ENCODE measurements at regions not wholly inside any gene's neighbourhood (a gene's known extent, or its start where the extent isn't known, plus 50 kb on each side); places are given as distances from the start of the nearest gene placed in this dataset.

DNA sequence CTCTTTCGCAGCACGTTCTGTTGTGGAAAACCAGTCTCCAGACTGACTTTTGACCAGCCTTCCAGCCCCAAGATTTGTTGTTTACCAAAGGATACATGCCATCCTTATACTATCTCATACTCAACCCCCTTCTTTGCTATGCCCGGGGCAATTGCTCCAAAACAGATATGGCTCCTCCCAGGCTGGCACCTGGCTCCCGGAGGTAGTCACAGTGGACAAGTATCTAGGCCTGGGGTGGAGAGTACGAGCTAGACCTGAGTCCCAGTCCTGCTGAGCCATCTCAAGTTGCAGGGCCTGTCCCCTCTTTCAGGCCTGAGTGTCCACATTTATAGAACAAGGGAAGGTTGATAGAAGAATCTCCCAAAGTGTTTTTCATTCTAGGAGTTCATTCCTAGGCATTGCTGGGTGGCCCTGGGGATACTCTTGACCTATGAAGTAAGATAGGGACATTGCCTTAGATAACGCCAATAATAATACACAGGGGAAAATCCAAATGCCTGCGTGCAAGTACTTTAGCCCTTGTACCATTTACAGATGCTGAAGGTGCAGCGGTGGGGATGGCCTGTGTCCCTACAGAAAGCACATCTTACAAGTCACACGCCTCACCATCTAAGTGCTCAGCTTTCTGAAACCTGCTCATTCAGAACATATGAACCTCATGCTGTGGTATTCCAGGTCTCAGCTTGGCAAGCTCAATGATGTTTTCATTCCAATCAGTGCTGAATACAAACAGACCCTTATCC is 136.7 kb upstream of the MAMLD1 start:
- Histone ChIP-seq H3K36me3 (ENCODE audit: control insufficient read depth, insufficient read depth, low read length) (no peaks in the 10 kb centered on the region), H2AK5ac (ENCODE audit: low read length) (no peak overlapping the region), H3K79me1 (ENCODE audit: low read length) (no peaks in the 10 kb centered on the region), H2BK5ac (ENCODE audit: low read length) (no peak overlapping the region), H3K27ac (ENCODE audit: low read depth, low read length) (no peak overlapping the region), H3K79me2 (ENCODE audit: control insufficient read depth, insufficient read depth, low read length) (no peaks in the 10 kb centered on the region), H3K9ac (ENCODE audit: low read length) (no peak overlapping the region), H3K4me1 (ENCODE audit: control insufficient read depth, low read depth, low read length) (no peaks in the 10 kb centered on the region), H3K27me3 (ENCODE audit: insufficient read depth, low read length, poor library complexity) (no peaks in the 10 kb centered on the region), H4K8ac (ENCODE audit: low read depth, low read length) (no peak overlapping the region), H3K18ac (ENCODE audit: low read length) (no peak overlapping the region), H3K56ac (ENCODE audit: low read length) (no peak overlapping the region), H4K5ac (ENCODE audit: low read length) (no peak overlapping the region), H2BK120ac (ENCODE audit: low read depth, low read length) (no peak overlapping the region), H2BK15ac (replicated peaks; ENCODE audit: low read depth) (no peak overlapping the region), H3K4me3 (ENCODE audit: low read length) (no peak overlapping the region), H3K4ac (ENCODE audit: low read depth, low read length) (no peak overlapping the region), H3K23ac (ENCODE audit: low read length) (no peak overlapping the region), H3K4me2 (ENCODE audit: low read length) (no peak overlapping the region)
- WGBS (ENCODE audit: extremely low coverage, insufficient coverage, low lambda C conversion rate) = no CpG with 5 or more reads among the region's 9 CpGs
- DNase-seq = no peak

DNA sequence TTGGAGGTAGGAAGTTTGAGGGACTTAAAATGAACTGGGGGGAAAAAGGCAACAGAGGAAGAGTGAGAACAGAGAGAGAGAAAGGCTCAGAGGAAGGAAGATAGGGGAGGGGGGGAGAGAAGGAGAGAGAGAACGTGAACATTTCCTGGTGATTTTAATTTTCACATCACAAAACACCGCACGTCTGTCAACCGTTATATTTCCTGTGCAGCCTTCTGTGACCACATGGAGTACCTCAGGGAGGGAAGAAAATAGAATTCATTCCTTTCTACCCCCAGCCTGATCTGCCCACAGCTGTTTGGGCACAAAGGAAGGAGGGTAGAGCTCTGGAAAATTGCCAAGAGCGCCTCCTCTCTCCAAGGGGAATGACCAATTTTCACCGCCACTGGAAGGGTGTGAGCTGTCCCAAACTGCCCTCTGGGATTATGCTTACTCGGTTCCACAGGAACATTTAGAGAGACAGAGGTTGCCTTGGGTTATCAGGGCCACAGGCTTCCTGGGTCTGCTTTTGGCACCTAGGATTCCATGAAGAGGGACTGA is 135.7 kb upstream of the MAMLD1 start:
- H2BK120ac ChIP-seq (ENCODE audit: low read depth, low read length) = no peak overlapping the region
- H4K8ac ChIP-seq (ENCODE audit: low read depth, low read length) = no peak overlapping the region
- no peak overlapping the region for H3K4me2 ChIP-seq (ENCODE audit: low read length)

DNA sequence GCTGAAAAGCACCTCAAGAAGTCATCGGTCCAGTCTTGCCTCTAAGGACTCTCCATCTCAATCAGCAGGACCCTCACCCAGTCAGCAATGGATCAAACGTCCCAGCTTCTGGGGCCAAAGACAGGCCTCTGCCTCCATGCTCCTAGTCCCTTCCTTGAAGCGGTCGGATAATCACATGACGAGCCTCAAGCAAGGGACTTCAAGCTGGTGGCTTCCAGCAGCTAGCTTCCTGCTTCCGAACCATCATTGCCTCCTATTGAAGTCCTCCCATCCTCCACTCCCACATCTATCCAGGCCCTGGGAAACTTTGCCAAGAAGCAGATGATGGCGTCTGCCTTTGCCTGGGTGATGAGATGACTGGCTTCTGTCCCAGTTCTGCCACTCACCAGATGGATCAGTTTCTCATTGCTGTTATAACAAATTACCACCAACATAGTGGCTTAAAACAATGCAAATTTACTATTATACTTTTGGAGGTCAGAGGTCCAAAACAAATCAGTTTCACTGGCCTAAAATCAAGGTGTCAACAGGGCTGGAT is 135.2 kb upstream of the MAMLD1 start:
- Histone ChIP-seq H4K5ac (ENCODE audit: low read length) (no peak overlapping the region), H2BK120ac (ENCODE audit: low read depth, low read length) (no peak overlapping the region), H3K23ac (ENCODE audit: low read length) (no peak overlapping the region), H2BK5ac (ENCODE audit: low read length) (no peak overlapping the region), H3K27ac (ENCODE audit: low read depth, low read length) (no peak overlapping the region), H3K56ac (ENCODE audit: low read length) (no peak overlapping the region), H3K4me1 (ENCODE audit: control insufficient read depth, low read depth, low read length) (no peaks in the 10 kb centered on the region), H2BK15ac (replicated peaks; ENCODE audit: low read depth) (no peak overlapping the region), H3K27me3 (ENCODE audit: insufficient read depth, low read length, poor library complexity) (no peaks in the 10 kb centered on the region), H3K79me1 (ENCODE audit: low read length) (no peaks in the 10 kb centered on the region), H3K79me2 (ENCODE audit: control insufficient read depth, insufficient read depth, low read length) (no peaks in the 10 kb centered on the region), H3K18ac (ENCODE audit: low read length) (no peak overlapping the region), H4K8ac (ENCODE audit: low read depth, low read length) (no peak overlapping the region), H3K36me3 (ENCODE audit: control insufficient read depth, insufficient read depth, low read length) (no peaks in the 10 kb centered on the region), H3K4me2 (ENCODE audit: low read length) (no peak overlapping the region), H3K4ac (ENCODE audit: low read depth, low read length) (no peak overlapping the region), H3K9ac (ENCODE audit: low read length) (no peak overlapping the region), H3K4me3 (ENCODE audit: low read length) (no peak overlapping the region), H2AK5ac (ENCODE audit: low read length) (no peak overlapping the region)
- DNase-seq = no peak
- no CpG with 5 or more reads among the region's 7 CpGs for WGBS (ENCODE audit: extremely low coverage, insufficient coverage, low lambda C conversion rate)

More for the DNA sequence above, 135.7 kb upstream of the MAMLD1 start:
- Histone ChIP-seq H3K27me3 (ENCODE audit: insufficient read depth, low read length, poor library complexity) (no peaks in the 10 kb centered on the region), H3K4me3 (ENCODE audit: low read length) (no peak overlapping the region), H2BK15ac (replicated peaks; ENCODE audit: low read depth) (no peak overlapping the region), H2BK5ac (ENCODE audit: low read length) (no peak overlapping the region), H3K27ac (ENCODE audit: low read depth, low read length) (no peak overlapping the region), H4K5ac (ENCODE audit: low read length) (no peak overlapping the region), H3K79me1 (ENCODE audit: low read length) (no peaks in the 10 kb centered on the region), H3K56ac (ENCODE audit: low read length) (no peak overlapping the region), H3K18ac (ENCODE audit: low read length) (no peak overlapping the region), H3K4ac (ENCODE audit: low read depth, low read length) (no peak overlapping the region), H3K36me3 (ENCODE audit: control insufficient read depth, insufficient read depth, low read length) (no peaks in the 10 kb centered on the region), H3K79me2 (ENCODE audit: control insufficient read depth, insufficient read depth, low read length) (no peaks in the 10 kb centered on the region), H3K4me1 (ENCODE audit: control insufficient read depth, low read depth, low read length) (no peaks in the 10 kb centered on the region), H3K9ac (ENCODE audit: low read length) (no peak overlapping the region), H2AK5ac (ENCODE audit: low read length) (no peak overlapping the region), H3K23ac (ENCODE audit: low read length) (no peak overlapping the region)
- DNase-seq = no peak
- WGBS (ENCODE audit: extremely low coverage, insufficient coverage, low lambda C conversion rate) = no CpG with 5 or more reads among the region's 7 CpGs

DNA sequence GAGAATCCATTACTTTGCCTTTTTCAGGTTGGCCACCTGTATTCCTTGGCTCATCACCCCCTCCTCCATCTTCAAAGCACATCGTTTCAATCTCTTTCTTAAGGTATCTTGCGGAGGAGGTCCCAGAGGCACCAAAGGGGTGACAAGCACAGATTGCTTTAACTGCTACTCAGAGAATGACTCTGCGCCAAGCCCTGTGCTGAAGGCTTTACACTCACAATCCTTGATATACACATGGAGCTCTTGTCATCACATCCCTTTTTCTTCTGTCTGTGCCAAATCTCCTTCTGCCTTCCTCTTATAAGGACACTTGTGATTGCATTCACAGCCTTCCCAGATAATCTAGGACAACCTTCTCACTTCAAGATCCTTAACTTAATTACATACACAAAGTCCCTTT is 134.7 kb upstream of the MAMLD1 start:
- H3K56ac ChIP-seq (ENCODE audit: low read length) = no peak overlapping the region
- H3K4me3 ChIP-seq (ENCODE audit: low read length) = no peak overlapping the region
- no peak overlapping the region for H2BK120ac ChIP-seq (ENCODE audit: low read depth, low read length)
- no peak overlapping the region for H3K23ac ChIP-seq (ENCODE audit: low read length)
- H3K4ac ChIP-seq (ENCODE audit: low read depth, low read length) = no peak overlapping the region
- no CpG with 5 or more reads among the region's 3 CpGs for WGBS (ENCODE audit: extremely low coverage, insufficient coverage, low lambda C conversion rate)
- no peak overlapping the region for H3K4me2 ChIP-seq (ENCODE audit: low read length)
- H4K5ac ChIP-seq (ENCODE audit: low read length) = no peak overlapping the region
- no peaks in the 10 kb centered on the region for H3K36me3 ChIP-seq (ENCODE audit: control insufficient read depth, insufficient read depth, low read length)
- no peak for DNase-seq
- no peak overlapping the region for H3K18ac ChIP-seq (ENCODE audit: low read length)
- H2AK5ac ChIP-seq (ENCODE audit: low read length) = no peak overlapping the region
- no peak overlapping the region for H2BK5ac ChIP-seq (ENCODE audit: low read length)
- H3K9ac ChIP-seq (ENCODE audit: low read length) = no peak overlapping the region
- H2BK15ac ChIP-seq (replicated peaks; ENCODE audit: low read depth) = no peak overlapping the region
- no peaks in the 10 kb centered on the region for H3K4me1 ChIP-seq (ENCODE audit: control insufficient read depth, low read depth, low read length)
- no peaks in the 10 kb centered on the region for H3K79me2 ChIP-seq (ENCODE audit: control insufficient read depth, insufficient read depth, low read length)
- no peak overlapping the region for H4K8ac ChIP-seq (ENCODE audit: low read depth, low read length)
- no peaks in the 10 kb centered on the region for H3K79me1 ChIP-seq (ENCODE audit: low read length)
- H3K27ac ChIP-seq (ENCODE audit: low read depth, low read length) = no peak overlapping the region
- H3K27me3 ChIP-seq (ENCODE audit: insufficient read depth, low read length, poor library complexity) = no peaks in the 10 kb centered on the region

DNA sequence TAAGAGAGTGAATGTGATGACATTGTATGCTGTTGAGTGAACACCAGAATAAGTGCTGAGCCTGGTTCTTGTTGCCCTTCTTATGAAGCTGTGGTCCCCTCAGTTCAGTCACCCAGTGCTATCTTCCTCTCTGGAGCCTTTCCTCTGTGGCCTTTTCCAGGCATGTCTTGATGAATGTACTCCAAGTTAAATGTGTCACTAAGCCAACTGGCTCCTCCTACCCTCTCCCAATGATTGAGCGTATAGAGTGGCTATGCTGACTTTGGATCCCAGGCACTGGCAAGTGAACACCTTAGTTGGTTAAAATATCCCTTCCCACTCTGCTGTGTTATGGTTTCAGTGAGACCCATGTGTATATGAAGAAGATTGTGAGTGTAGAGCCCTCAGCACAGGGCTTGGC is 134.1 kb upstream of the MAMLD1 start:
- no CpG with 5 or more reads among the region's 1 CpG for WGBS (ENCODE audit: extremely low coverage, insufficient coverage, low lambda C conversion rate)
- H3K23ac ChIP-seq (ENCODE audit: low read length) = no peak overlapping the region

More for the DNA sequence above, 134.1 kb upstream of the MAMLD1 start:
- no peak overlapping the region for H3K27ac ChIP-seq (ENCODE audit: low read depth, low read length)
- H2BK120ac ChIP-seq (ENCODE audit: low read depth, low read length) = no peak overlapping the region
- no peak overlapping the region for H2AK5ac ChIP-seq (ENCODE audit: low read length)
- no peak overlapping the region for H2BK15ac ChIP-seq (replicated peaks; ENCODE audit: low read depth)
- H3K79me1 ChIP-seq (ENCODE audit: low read length) = no peaks in the 10 kb centered on the region
- no peaks in the 10 kb centered on the region for H3K79me2 ChIP-seq (ENCODE audit: control insufficient read depth, insufficient read depth, low read length)
- DNase-seq = no peak
- no peaks in the 10 kb centered on the region for H3K27me3 ChIP-seq (ENCODE audit: insufficient read depth, low read length, poor library complexity)
- no peak overlapping the region for H3K56ac ChIP-seq (ENCODE audit: low read length)
- no peak overlapping the region for H3K18ac ChIP-seq (ENCODE audit: low read length)
- no peak overlapping the region for H2BK5ac ChIP-seq (ENCODE audit: low read length)
- H3K4ac ChIP-seq (ENCODE audit: low read depth, low read length) = no peak overlapping the region
- H3K36me3 ChIP-seq (ENCODE audit: control insufficient read depth, insufficient read depth, low read length) = no peaks in the 10 kb centered on the region
- H3K4me2 ChIP-seq (ENCODE audit: low read length) = no peak overlapping the region
- no peak overlapping the region for H3K9ac ChIP-seq (ENCODE audit: low read length)
- H4K8ac ChIP-seq (ENCODE audit: low read depth, low read length) = no peak overlapping the region
- no peak overlapping the region for H3K4me3 ChIP-seq (ENCODE audit: low read length)
- H3K4me1 ChIP-seq (ENCODE audit: control insufficient read depth, low read depth, low read length) = no peaks in the 10 kb centered on the region
- H4K5ac ChIP-seq (ENCODE audit: low read length) = no peak overlapping the region
